HEK293 (cell line): ENCODE measurements at regions not wholly inside any gene's neighbourhood (a gene's known extent, or its start where the extent isn't known, plus 50 kb on each side); places are given as distances from the start of the nearest gene placed in this dataset.

ENCODE experiments used
- CTCF ChIP-seq: fragments of 450-650 bp; formaldehyde crosslinking; IDR thresholded peaks from 2 replicates; pipeline ENCODE4 v1.5.1; 2016; ENCODE audit warnings: missing biosample characterization, missing genetic modification characterization
- KLF10 ChIP-seq: fragments of 450-650 bp; IDR thresholded peaks from 2 replicates; pipeline ENCODE4 v1.5.1; 2018; ENCODE audit warnings: missing biosample characterization, mild to moderate bottlenecking, missing genetic modification characterization
- ZBTB48 ChIP-seq: fragments of 450-650 bp; formaldehyde crosslinking; IDR thresholded peaks from 2 replicates; pipeline ENCODE4 v1.5.1; 2016; ENCODE audit warnings: missing biosample characterization, missing genetic modification characterization
- ZFP41 ChIP-seq: fragments of 450-650 bp; formaldehyde crosslinking; IDR thresholded peaks from 2 replicates; pipeline ENCODE4 v1.5.1; 2016; ENCODE audit warnings: missing biosample characterization, missing genetic modification characterization, borderline replicate concordance
- ZIC2 ChIP-seq: fragments of 450-650 bp; formaldehyde crosslinking; IDR thresholded peaks from 2 replicates; pipeline ENCODE4 v1.5.1; 2016; ENCODE audit warnings: missing biosample characterization, missing genetic modification characterization
- ZNF138 ChIP-seq: fragments of 450-650 bp; formaldehyde crosslinking; IDR thresholded peaks from 2 replicates; pipeline ENCODE4 v1.5.1; 2016; ENCODE audit warnings: missing biosample characterization, missing genetic modification characterization, borderline replicate concordance
- ZNF426 ChIP-seq: fragments of 450-650 bp; formaldehyde crosslinking; IDR thresholded peaks from 2 replicates; pipeline ENCODE4 v1.5.1; 2017; ENCODE audit warnings: missing biosample characterization, missing genetic modification characterization, mild to moderate bottlenecking, inconsistent platforms, moderate library complexity
- ZNF660 ChIP-seq: fragments of 450-650 bp; IDR thresholded peaks from 2 replicates; pipeline ENCODE4 v1.5.1; 2018; ENCODE audit warnings: missing biosample characterization, mild to moderate bottlenecking, missing genetic modification characterization
- TF ChIP-seq, protein P1 (sequence below): fragments of 450-650 bp; formaldehyde crosslinking; IDR thresholded peaks from 2 replicates; pipeline ENCODE4 v1.5.1; 2016; ENCODE audit warnings: missing biosample characterization, missing genetic modification characterization

DNA sequence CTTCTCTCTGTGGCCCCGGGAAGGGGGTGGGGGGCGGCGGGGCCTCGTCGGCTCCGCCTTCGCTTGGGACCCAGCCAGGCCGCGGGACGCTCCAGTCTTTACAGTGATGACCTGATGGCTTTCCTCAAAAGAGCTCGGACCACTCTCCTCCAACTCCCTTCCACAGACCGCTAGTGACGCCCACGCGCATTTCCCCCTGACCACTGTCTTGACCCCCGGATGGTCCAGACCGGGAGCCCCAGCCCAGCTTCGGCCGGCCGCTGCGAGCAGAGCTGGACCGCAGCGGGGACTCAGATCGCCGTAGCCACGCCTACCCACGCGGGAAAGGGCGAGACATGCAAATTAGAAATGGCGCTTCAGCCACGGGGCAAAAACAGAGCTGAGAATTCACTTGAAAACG, 81.6 kb upstream of the RNU2-1 start:
- no peak for TF ChIP-seq ZNF426 (tag by site-specific recombination)
- no peak for TF ChIP-seq CTCF
- no peak for TF ChIP-seq ZNF660 (tag by site-specific recombination)
- TF ChIP-seq ZNF138 (tag by site-specific recombination): no peak
- no peak for TF ChIP-seq KLF10 (tag by site-specific recombination)
- TF ChIP-seq, protein P1, sequence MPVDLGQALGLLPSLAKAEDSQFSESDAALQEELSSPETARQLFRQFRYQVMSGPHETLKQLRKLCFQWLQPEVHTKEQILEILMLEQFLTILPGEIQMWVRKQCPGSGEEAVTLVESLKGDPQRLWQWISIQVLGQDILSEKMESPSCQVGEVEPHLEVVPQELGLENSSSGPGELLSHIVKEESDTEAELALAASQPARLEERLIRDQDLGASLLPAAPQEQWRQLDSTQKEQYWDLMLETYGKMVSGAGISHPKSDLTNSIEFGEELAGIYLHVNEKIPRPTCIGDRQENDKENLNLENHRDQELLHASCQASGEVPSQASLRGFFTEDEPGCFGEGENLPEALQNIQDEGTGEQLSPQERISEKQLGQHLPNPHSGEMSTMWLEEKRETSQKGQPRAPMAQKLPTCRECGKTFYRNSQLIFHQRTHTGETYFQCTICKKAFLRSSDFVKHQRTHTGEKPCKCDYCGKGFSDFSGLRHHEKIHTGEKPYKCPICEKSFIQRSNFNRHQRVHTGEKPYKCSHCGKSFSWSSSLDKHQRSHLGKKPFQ: no peak
- no peak for TF ChIP-seq ZFP41 (tag by site-specific recombination)
- no peak for TF ChIP-seq ZBTB48 (tag by site-specific recombination)
- no peak for TF ChIP-seq ZIC2 (tag by site-specific recombination)
